ENCODE measurements at regions not wholly inside any gene's neighbourhood (a gene's known extent, or its start where the extent isn't known, plus 50 kb on each side); places are given as distances from the start of the nearest gene placed in this dataset.

DNA sequence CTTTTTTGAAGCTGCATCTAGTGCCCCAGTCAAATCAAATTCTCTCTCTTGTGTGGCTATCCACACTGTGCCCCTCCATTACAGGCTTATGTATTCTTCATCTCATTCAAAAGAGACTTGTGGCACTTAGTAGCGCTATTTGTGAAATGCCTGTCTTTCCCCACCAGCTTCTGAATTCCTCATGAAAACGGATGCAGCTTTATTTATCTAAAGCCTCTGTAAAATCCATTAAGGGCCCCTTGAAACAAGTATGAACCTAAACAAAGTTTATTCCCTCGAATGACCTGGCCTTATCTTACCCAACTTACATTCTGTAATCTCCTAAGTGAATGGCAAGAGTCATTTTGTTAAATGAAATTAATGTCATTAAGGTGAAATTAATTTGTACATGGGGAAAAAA lies 417.4 kb upstream of the PIK3C3 start:
- TF ChIP-seq POLR2AphosphoS5 (IDR thresholded peaks at IDR 0.05; ENCODE audit: low read depth, low read length) (no peak), SIN3A (IDR thresholded peaks at IDR 0.05; ENCODE audit: borderline replicate concordance, insufficient read depth, low read length) (no peak), FOXP2 (optimal IDR thresholded peaks at IDR 0.05; ENCODE audit: borderline replicate concordance, extremely low read depth, extremely low read length, insufficient read depth) (no peak), TAF1 (IDR thresholded peaks at IDR 0.05; ENCODE audit: borderline replicate concordance, insufficient read depth, low read length) (no peak), REST (IDR thresholded peaks at IDR 0.05; ENCODE audit: insufficient read depth in 1 of 2, low read depth in 2 of 2, low read length in 2 of 2) (no peak)

DNA sequence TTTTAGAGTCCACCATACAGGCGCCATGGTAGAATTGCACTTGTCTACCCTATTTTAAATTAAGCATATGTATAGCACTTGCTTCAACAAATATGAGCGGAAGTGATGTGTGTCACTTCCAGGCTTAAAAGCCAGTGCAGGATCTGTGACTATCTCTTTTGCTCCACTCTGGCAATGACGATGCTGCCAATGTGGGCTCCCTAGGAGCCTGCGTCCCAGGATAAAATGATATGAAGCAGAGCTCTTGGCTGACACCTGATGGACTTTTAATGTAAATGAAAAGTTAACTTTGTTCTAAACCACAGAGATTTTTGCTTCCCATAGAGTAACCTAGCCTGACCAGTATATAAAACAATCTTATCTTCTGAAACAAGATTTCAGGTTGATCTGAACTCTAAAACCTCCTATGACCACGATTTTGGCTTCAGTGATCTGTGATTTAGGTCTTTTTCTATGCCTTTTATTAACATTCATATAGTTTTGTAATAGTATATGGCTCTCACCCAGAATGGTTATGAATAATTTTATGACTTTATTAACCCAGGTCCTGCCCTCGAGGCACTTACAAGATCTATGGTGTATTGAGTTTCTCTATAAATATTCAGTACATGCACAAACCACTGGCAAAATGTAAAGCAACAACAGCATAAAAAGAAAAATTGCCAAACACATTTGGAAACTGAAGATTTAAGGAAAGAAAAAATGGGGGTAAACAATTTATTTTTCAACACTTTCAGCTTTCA lies 422.5 kb upstream of the PIK3C3 start:
- no peak for TF ChIP-seq REST (IDR thresholded peaks at IDR 0.05; ENCODE audit: insufficient read depth in 1 of 2, low read depth in 2 of 2, low read length in 2 of 2)
- no peak for TF ChIP-seq TAF1 (IDR thresholded peaks at IDR 0.05; ENCODE audit: borderline replicate concordance, insufficient read depth, low read length)
- TF ChIP-seq FOXP2 (optimal IDR thresholded peaks at IDR 0.05; ENCODE audit: borderline replicate concordance, extremely low read depth, extremely low read length, insufficient read depth), result no peak
- TF ChIP-seq POLR2AphosphoS5 (IDR thresholded peaks at IDR 0.05; ENCODE audit: low read depth, low read length), result no peak
- TF ChIP-seq SIN3A (IDR thresholded peaks at IDR 0.05; ENCODE audit: borderline replicate concordance, insufficient read depth, low read length), result no peak

DNA sequence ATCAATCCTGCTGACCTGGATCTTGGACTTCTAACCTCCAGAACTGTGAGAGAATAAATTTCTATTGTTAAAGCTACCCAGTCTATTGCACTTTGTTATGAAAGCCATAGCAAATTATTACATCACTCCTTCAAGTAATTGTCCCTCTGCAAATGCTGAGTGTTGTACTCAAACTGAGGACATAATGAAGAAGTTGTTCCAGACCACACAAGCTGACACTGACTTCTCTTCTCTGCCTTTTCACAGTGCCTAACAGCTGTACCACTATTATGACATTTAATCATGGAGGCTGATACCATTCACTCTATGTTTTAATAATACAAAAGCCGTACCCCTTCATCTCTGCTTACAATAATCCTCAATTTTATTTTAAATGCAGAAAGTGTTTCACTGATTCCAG lies 424.1 kb upstream of the PIK3C3 start:
- TF ChIP-seq SIN3A (IDR thresholded peaks at IDR 0.05; ENCODE audit: borderline replicate concordance, insufficient read depth, low read length) (no peak), TAF1 (IDR thresholded peaks at IDR 0.05; ENCODE audit: borderline replicate concordance, insufficient read depth, low read length) (no peak), REST (IDR thresholded peaks at IDR 0.05; ENCODE audit: insufficient read depth in 1 of 2, low read depth in 2 of 2, low read length in 2 of 2) (no peak), FOXP2 (optimal IDR thresholded peaks at IDR 0.05; ENCODE audit: borderline replicate concordance, extremely low read depth, extremely low read length, insufficient read depth) (no peak), POLR2AphosphoS5 (IDR thresholded peaks at IDR 0.05; ENCODE audit: low read depth, low read length) (no peak)

DNA sequence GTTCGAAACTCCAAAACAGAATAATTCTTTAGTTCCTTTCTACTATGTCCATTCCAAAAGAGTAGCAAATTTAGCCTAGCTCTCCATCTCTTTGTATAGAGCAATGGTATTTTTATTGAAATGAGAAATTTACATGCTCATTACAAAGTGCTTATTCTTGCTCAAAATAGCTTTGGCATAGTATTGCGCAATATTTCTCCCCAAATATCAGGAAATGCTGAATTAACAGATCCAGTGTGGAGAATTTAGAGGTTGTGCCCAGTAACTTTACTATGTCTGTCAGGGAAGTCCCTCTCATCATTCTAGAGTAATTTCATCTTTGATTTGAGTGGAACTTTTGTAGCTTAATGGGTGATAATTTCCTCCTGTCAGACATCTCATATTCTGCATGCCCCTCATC lies 425.9 kb upstream of the PIK3C3 start:
- TF ChIP-seq FOXP2 (optimal IDR thresholded peaks at IDR 0.05; ENCODE audit: borderline replicate concordance, extremely low read depth, extremely low read length, insufficient read depth), result no peak
- no peak for TF ChIP-seq TAF1 (IDR thresholded peaks at IDR 0.05; ENCODE audit: borderline replicate concordance, insufficient read depth, low read length)
- TF ChIP-seq REST (IDR thresholded peaks at IDR 0.05; ENCODE audit: insufficient read depth in 1 of 2, low read depth in 2 of 2, low read length in 2 of 2), result no peak
- TF ChIP-seq SIN3A (IDR thresholded peaks at IDR 0.05; ENCODE audit: borderline replicate concordance, insufficient read depth, low read length), result no peak
- no peak for TF ChIP-seq POLR2AphosphoS5 (IDR thresholded peaks at IDR 0.05; ENCODE audit: low read depth, low read length)

All from PFSK-1 (cell line).